Glomerular visceral epithelial cell (primary cell): ENCODE measurements at regions not wholly inside any gene's neighbourhood (a gene's known extent, or its start where the extent isn't known, plus 50 kb on each side); places are given as distances from the start of the nearest gene placed in this dataset.
"Not testable (repeated sequence)": the region's sequence is repeated elsewhere in the genome, so short reads cannot be mapped to it uniquely, and the experiment has no call there.

Source experiments
- DNase-seq: peaks from one replicate; pipeline ENCODE4 v3.0.0-alpha.2; 2016; ENCODE audit errors: extremely low spot score

GRCh38 chr6:97450087-97450486, 167.1 kb upstream of the MMS22L start:
- no peak for DNase-seq

GRCh38 chr6:97456070-97456469, 173.1 kb upstream of the MMS22L start:
- no peak for DNase-seq

- no peak for DNase-seq
Measured at GRCh38 chr6:97459535-97459934, 176.5 kb upstream of the MMS22L start.

- DNase-seq = no peak
Measured at GRCh38 chr6:97459986-97460385, 177.0 kb upstream of the MMS22L start.

- DNase-seq = no peak
Measured at GRCh38 chr6:97460394-97461080, 177.5 kb upstream of the MMS22L start.

GRCh38 chr6:97461218-97461617, 178.2 kb upstream of the MMS22L start:
- DNase-seq = no peak

GRCh38 chr6:97462031-97462430, 179.0 kb upstream of the MMS22L start:
- no peak for DNase-seq

- DNase-seq = no peak
Measured at GRCh38 chr6:97462938-97463598, 180.1 kb upstream of the MMS22L start.

- DNase-seq = no peak
Measured at GRCh38 chr6:97465877-97466561, 183.0 kb upstream of the MMS22L start.

- no peak for DNase-seq
Measured at GRCh38 chr6:97468981-97469380, 186.0 kb upstream of the MMS22L start.

GRCh38 chr6:97469451-97469850, 186.4 kb upstream of the MMS22L start:
- no peak for DNase-seq

GRCh38 chr6:97470322-97470721, 187.3 kb upstream of the MMS22L start:
- no peak for DNase-seq

- DNase-seq = no peak
Measured at GRCh38 chr6:97473979-97474378, 191.0 kb upstream of the MMS22L start.

GRCh38 chr6:97497713-97498331, 214.8 kb upstream of the MMS22L start:
- DNase-seq = peak; percentile 74

- DNase-seq = no peak
Measured at GRCh38 chr6:97501853-97502252, 218.8 kb upstream of the MMS22L start.

GRCh38 chr6:97508646-97509045, 225.6 kb upstream of the MMS22L start:
- no peak for DNase-seq

GRCh38 chr6:97513260-97513659, 230.2 kb upstream of the MMS22L start:
- DNase-seq = not testable (repeated sequence)

GRCh38 chr6:97524811-97525210, 241.8 kb upstream of the MMS22L start:
- no peak for DNase-seq

GRCh38 chr6:97535800-97536199, 252.8 kb upstream of the MMS22L start:
- DNase-seq = no peak

- DNase-seq = no peak
Measured at GRCh38 chr6:97548354-97548753, 265.3 kb upstream of the MMS22L start.

GRCh38 chr6:97557355-97557754, 274.3 kb upstream of the MMS22L start:
- no peak for DNase-seq

GRCh38 chr6:97563529-97563928, 280.5 kb upstream of the MMS22L start:
- DNase-seq = no peak

- DNase-seq = no peak
Measured at GRCh38 chr6:97572943-97573342, 289.9 kb upstream of the MMS22L start.
